Right lobe of liver (tissue), 6 donors: ENCODE measurements at regions not wholly inside any gene's neighbourhood (a gene's known extent, or its start where the extent isn't known, plus 50 kb on each side); places are given as distances from the start of the nearest gene placed in this dataset.

Experiments
- ATAC-seq, 4 donors: fragments of 200-7000 bp; cut with Tn5 transposase; one replicate each; pipeline ENCODE4 v1.9.1; 2020; ENCODE audit warnings: mild to moderate bottlenecking in 4 of 4, moderate library complexity in 4 of 4
- DNase-seq, 3 donors: peaks; one replicate each; pipeline ENCODE4 v3.0.0-alpha.2; 2020
- H3K27ac ChIP-seq, 3 donors: fragments of 200-600 bp; one replicate each; pipeline ENCODE4 v1.8.0; 2022
- H3K27me3 ChIP-seq, 2 donors: fragments of 200-600 bp; one replicate each; pipeline ENCODE4 v1.8.0; 2022
- H3K36me3 ChIP-seq, 4 donors: fragments of 200-600 bp; sonication (generic) in 1 of 4; one replicate each; pipeline versions ENCODE4 v1.5.1 to v1.8.0; 2017 to 2022; ENCODE audit warnings: control low read depth in 1 of 4
- H3K4me1 ChIP-seq, 4 donors: fragments of 200-600 bp; sonication (generic) in 1 of 4; one replicate each; pipeline versions ENCODE4 v1.5.1 to v1.8.0; 2017 to 2022; ENCODE audit warnings: control low read depth in 1 of 4
- H3K4me3 ChIP-seq, 3 donors: fragments of 200-600 bp; one replicate each; pipeline ENCODE4 v1.8.0; 2022
- H3K9me3 ChIP-seq, 4 donors: fragments of 200-600 bp; sonication (generic) in 1 of 4; one replicate each; pipeline versions ENCODE4 v1.5.1 to v1.8.0; 2017 to 2022; ENCODE audit warnings: control low read depth in 1 of 4
- POLR2A ChIP-seq: fragments of 450-650 bp; IDR thresholded peaks from one replicate; pipeline ENCODE4 v1.6.1; 2017; ENCODE audit warnings: antibody characterized with exemption, mild to moderate bottlenecking
- WGBS: methylation state at CpG from one replicate; pipeline ENCODE4 v1.1.6; 2018; ENCODE audit warnings: low coverage, low lambda C conversion rate; ENCODE audit not compliant: insufficient coverage; ENCODE audit errors: missing lambda C conversion rate; 5-methylcytosine and 5-hydroxymethylcytosine counted together
- intact Hi-C, 2 donors: fragments of 100-400 bp; cut with DNase I; formaldehyde crosslinking; loops; one replicate each; pipeline versions ENCODE4 v1.11.2 to v1.14.1; 2022
- TF ChIP-seq, protein P1 (sequence below), 4 donors: fragments of 200-600 bp in 3 of 4; fragments of 450-650 bp in 1 of 4; IDR thresholded peaks; one replicate each; pipeline versions ENCODE4 v1.5.1 to v1.8.0; 2016 to 2022; ENCODE audit warnings: antibody characterized with exemption in 4 of 4, mild to moderate bottlenecking in 2 of 4
- donor health status: DM: no; HTN: yes; CAD: no.
- donor health status: DM: no; HTN: no; CAD: no.
- donor health status: DM: no; HTN: no; CAD: no.
- donor health status: DM: no; HTN: yes; CAD: no.
- donor health status: DM: no; HTN: yes; CAD: no.

- intact Hi-C loops = no loop called here
- H3K4me1 ChIP-seq = no peaks in the 10 kb centered on the region
- H3K4me3 ChIP-seq = no peak overlapping the region
- WGBS = 45% methylated on average over 2 of the region's 2 CpGs
- ATAC-seq (no peak), DNase-seq (no peak)
- H3K27me3 ChIP-seq = no peaks in the 10 kb centered on the region
- no peak overlapping the region for H3K27ac ChIP-seq
- TF ChIP-seq, protein P1, sequence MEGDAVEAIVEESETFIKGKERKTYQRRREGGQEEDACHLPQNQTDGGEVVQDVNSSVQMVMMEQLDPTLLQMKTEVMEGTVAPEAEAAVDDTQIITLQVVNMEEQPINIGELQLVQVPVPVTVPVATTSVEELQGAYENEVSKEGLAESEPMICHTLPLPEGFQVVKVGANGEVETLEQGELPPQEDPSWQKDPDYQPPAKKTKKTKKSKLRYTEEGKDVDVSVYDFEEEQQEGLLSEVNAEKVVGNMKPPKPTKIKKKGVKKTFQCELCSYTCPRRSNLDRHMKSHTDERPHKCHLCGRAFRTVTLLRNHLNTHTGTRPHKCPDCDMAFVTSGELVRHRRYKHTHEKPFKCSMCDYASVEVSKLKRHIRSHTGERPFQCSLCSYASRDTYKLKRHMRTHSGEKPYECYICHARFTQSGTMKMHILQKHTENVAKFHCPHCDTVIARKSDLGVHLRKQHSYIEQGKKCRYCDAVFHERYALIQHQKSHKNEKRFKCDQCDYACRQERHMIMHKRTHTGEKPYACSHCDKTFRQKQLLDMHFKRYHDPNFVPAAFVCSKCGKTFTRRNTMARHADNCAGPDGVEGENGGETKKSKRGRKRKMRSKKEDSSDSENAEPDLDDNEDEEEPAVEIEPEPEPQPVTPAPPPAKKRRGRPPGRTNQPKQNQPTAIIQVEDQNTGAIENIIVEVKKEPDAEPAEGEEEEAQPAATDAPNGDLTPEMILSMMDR (IDR thresholded peaks at IDR 0.05) = no peak
- TF ChIP-seq POLR2A = no peak
- H3K36me3 ChIP-seq = no peaks in the 10 kb centered on the region
- H3K9me3 ChIP-seq = no peaks in the 10 kb centered on the region
Observed at GRCh38 chr4:180757927-180758326, 1485.3 kb upstream of the TENM3 start.

DNA sequence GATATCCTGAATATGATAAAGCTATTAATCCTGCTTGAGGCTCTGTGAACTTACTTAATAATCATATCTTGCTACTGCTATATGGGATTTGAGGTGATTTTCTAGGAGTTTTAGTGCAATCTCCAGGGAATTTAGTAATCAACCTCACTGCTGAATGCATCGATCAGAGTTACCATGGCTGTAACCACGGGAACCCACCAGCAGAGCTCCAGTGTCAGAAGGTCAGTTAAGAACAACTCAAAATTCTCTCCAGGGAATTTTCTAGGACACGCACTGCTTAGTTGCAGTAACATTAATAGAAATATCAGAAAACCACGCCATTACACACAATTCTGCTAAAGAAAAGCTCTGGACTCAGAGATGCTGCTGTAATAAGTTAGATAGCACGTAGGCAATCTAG, 1477.2 kb upstream of the TENM3 start:
- Histone ChIP-seq H3K27me3 (no peaks in the 10 kb centered on the region), H3K27ac (no peak overlapping the region), H3K36me3 (no peaks in the 10 kb centered on the region), H3K4me1 (no peaks in the 10 kb centered on the region), H3K9me3 (no peaks in the 10 kb centered on the region), H3K4me3 (no peak overlapping the region)
- 25% methylated on average over 5 of the region's 5 CpGs for WGBS
- DNase-seq (no peak), ATAC-seq (no peak)
- TF ChIP-seq, protein P1 (IDR thresholded peaks at IDR 0.05) = no peak
- no peak for TF ChIP-seq POLR2A
- intact Hi-C loops = no loop called here

GRCh38 chr4:180766944-180767729, 1476.1 kb upstream of the TENM3 start:
- DNase-seq (no peak), ATAC-seq (no peak)
- no peaks in the 10 kb centered on the region for H3K27me3 ChIP-seq
- H3K4me1 ChIP-seq = no peaks in the 10 kb centered on the region
- no peak overlapping the region for H3K4me3 ChIP-seq
- H3K36me3 ChIP-seq = no peaks in the 10 kb centered on the region
- intact Hi-C loops = no loop called here
- TF ChIP-seq, protein P1 (IDR thresholded peaks at IDR 0.05) = no peak
- TF ChIP-seq POLR2A = no peak
- no peak overlapping the region for H3K27ac ChIP-seq
- H3K9me3 ChIP-seq = no peaks in the 10 kb centered on the region
- WGBS = 46% methylated on average over 8 of the region's 9 CpGs

DNA sequence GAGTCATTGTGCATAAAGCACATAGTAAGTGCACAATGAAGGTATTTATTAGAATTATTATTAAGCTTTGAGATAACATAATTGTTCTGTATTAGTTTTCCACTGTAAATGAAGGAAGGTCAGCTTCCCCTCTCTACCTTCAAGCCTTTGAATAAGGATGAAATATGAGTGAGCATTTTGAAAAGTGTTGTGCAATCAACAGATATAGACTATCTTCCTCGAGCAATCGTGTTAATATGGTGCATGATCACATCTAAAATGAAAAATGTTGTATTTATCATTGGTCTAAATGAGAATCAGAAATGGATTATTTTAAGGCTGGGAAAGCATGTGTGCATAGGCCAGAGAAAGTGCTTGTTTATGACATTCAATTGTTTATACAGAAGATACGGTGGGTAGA, 1474.6 kb upstream of the TENM3 start:
- ATAC-seq = no peak

GRCh38 chr4:180769791-180770190, 1473.4 kb upstream of the TENM3 start:
- Histone ChIP-seq H3K4me3 (no peak overlapping the region), H3K4me1 (no peaks in the 10 kb centered on the region), H3K9me3 (peaks cover 0 to 4% (median 0%) of the 10 kb centered on the region in 4 donors), H3K27me3 (no peaks in the 10 kb centered on the region), H3K27ac (no peak overlapping the region), H3K36me3 (no peaks in the 10 kb centered on the region)
- TF ChIP-seq POLR2A = no peak
- TF ChIP-seq, protein P1 (IDR thresholded peaks at IDR 0.05) = no peak
- DNase-seq = no peak
- no peak for ATAC-seq
- intact Hi-C loops = no loop called here
- 37% methylated on average over 3 of the region's 3 CpGs for WGBS

More for the DNA sequence above, 1474.6 kb upstream of the TENM3 start:
- intact Hi-C loops = no loop called here
- TF ChIP-seq POLR2A = no peak
- H3K9me3 ChIP-seq = no peaks in the 10 kb centered on the region
- no peaks in the 10 kb centered on the region for H3K27me3 ChIP-seq
- 43% methylated on average over 3 of the region's 3 CpGs for WGBS
- no peak overlapping the region for H3K27ac ChIP-seq
- no peaks in the 10 kb centered on the region for H3K4me1 ChIP-seq
- H3K36me3 ChIP-seq = no peaks in the 10 kb centered on the region
- H3K4me3 ChIP-seq = no peak overlapping the region
- DNase-seq = no peak
